HG03196 (cell line): ENCODE measurements at regions not wholly inside any gene's neighbourhood (a gene's known extent, or its start where the extent isn't known, plus 50 kb on each side); places are given as distances from the start of the nearest gene placed in this dataset.

Experiments
- ATAC-seq: cut with Tn5 transposase; IDR thresholded peaks from one replicate; pipeline ENCODE4 v1.9.1; 2021; ENCODE audit not compliant: unreplicated experiment

DNA sequence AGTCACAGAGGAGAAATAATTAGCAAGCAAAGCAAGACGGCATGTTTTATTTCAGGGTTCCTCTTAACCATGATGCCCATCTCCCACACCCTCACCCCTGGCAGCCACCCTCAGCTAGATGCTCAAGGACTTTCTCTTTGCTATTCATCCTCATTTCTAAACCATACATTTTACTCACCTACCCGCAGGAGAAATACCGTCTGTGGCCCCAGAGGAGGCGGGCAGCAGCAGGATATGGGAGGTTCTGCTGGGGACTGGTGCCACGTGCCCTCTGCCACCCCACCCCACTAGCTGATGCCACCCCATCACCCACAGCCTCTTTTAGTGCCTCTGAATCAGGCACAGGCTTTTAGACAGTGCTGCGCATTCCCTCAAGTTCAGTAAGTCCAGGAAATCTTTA, 168.7 kb upstream of the ITGB1 start:
- ATAC-seq, result no peak

GRCh38 chr10:33125522-33126517, 167.8 kb upstream of the ITGB1 start:
- ATAC-seq, result no peak

GRCh38 chr10:33125111-33125510, 167.1 kb upstream of the ITGB1 start:
- ATAC-seq, result no peak

DNA sequence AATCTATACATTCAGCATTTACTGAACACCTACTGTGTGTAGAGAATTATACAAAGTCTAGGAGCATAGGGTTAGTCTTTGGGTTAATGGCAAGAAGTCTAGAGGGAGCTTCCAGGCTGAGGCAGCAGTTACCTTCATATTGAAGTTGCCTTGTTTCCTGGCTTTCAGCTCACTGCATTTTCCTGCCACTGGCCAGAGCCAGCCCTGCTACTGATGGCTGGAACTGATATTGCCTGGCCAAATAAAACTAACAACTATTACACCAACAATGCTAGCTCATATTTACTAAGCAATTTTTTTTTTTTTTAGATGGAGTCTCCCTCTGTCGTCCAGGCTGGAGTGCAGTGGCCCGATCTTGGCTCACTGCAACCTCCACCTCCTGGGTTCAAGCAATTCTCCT, 165.7 kb upstream of the ITGB1 start:
- ATAC-seq, result no peak

DNA sequence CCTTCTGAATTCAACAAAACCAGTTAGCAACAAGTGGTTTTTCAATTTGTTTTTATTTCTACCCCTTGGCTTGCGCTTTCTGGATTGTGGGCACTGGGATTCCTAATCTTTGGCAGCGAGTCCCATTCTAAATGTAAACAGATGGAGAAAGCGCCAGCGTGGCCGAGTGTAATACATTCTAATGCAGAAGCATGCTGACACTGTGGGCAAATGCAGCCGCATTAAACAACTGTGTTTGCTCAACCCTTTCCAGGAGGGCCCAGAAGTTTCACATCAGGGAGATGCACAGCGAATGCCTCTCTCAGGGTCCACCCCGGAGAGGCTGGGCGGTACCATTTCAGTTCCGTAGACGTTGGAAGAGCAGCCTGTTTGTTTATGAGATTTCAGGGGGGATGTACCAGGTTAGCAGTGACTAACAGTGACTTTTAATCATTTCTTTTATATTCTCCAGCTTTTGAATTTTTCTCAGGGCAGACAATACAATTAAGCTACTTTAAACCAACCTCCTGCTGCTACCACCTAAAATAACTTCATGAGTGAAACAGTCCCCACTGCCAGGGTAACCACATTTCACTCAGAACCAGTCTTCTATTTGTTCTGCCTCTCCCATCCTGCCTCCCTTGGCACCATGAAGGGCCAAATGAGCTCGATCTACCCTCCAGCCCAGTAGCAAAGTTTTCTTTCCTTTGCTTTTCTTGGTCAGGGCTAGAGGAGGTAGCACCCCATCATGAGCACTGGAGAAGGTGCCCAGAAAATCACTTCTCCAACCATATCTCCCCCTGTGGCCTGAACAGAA, 164.2 kb upstream of the ITGB1 start:
- no peak for ATAC-seq

GRCh38 chr10:33120700-33121099, 162.7 kb upstream of the ITGB1 start:
- no peak for ATAC-seq

- ATAC-seq, result no peak
Measured at GRCh38 chr10:33120275-33120674, 162.2 kb upstream of the ITGB1 start.

GRCh38 chr10:33117816-33118215, 159.8 kb upstream of the ITGB1 start:
- no peak for ATAC-seq

DNA sequence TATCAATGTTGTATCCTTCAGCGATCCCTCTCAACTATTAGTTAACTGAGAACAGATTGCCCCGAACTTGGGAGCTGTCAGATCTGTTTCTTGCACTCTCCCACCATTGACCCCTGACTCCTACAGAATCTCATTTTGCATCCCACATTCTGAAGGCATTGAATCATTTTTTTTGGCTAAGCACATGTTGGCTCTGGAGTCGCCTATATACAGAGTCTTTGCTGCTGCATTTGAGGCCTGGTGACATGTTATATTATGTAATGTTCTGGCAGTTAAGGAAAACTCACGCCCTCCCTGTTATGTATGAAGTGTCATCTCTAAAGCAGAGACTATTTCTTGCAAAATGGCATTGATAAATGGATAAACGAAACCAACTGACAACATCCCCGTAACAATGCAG, 159.2 kb upstream of the ITGB1 start:
- no peak for ATAC-seq

- no peak for ATAC-seq
Measured at GRCh38 chr10:33115738-33116719, 158.0 kb upstream of the ITGB1 start.

DNA sequence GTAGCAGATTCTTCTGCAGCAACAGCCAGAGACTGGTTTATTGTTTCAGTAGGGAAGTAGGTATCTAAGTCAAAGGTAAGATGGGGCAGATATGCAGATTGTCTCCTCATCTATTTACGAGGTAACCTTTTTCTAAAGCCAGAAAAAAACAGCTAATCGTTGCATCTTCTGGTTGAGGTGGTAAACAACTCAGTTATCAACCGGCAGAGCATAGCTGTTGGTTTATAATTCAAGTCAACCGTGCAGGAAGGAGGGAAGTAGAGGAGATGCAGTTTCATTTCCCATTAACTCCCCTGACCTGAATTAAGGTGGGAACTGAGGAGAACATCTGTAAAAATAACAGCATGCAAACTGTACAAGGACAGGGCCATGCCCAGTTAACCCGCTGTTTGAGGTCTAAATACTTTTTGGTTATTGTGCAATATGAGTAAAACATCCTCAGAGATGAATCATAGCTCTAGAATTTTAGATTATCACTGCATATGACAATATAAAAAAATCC, 156.5 kb upstream of the ITGB1 start:
- ATAC-seq, result no peak

DNA sequence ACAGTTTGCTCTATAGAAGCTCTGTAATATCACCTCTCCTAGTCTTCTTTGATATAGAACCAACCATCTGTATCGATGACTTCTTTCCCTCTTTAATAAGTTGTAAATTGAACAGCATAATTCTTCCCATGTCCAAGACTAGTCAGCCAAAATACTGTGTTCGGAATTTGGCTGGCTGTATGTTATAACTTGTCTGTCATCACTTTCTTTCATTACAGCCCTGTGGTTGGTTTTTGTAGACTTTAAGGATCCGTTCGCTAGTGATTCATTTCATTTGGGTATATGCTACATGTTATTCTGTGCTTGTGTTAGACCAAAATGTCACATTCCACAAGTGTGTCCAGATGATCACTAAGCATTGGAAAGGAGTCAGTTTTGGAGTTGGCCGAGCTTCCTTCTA, 155.4 kb upstream of the ITGB1 start:
- no peak for ATAC-seq

- ATAC-seq, result no peak
Measured at GRCh38 chr10:33112831-33113455, 154.9 kb upstream of the ITGB1 start.

GRCh38 chr10:33111488-33112051, 153.5 kb upstream of the ITGB1 start:
- no peak for ATAC-seq

- ATAC-seq, result no peak
Measured at GRCh38 chr10:33109788-33110469, 151.9 kb upstream of the ITGB1 start.

GRCh38 chr10:33109384-33109783, 151.4 kb upstream of the ITGB1 start:
- ATAC-seq, result no peak

GRCh38 chr10:33107953-33108352, 149.9 kb upstream of the ITGB1 start:
- no peak for ATAC-seq

GRCh38 chr10:33106767-33107166, 148.7 kb upstream of the ITGB1 start:
- ATAC-seq, result no peak

GRCh38 chr10:33103863-33104379, 145.9 kb upstream of the ITGB1 start:
- no peak for ATAC-seq
